ENCODE measurements at regions not wholly inside any gene's neighbourhood (a gene's known extent, or its start where the extent isn't known, plus 50 kb on each side); places are given as distances from the start of the nearest gene placed in this dataset.

- in situ Hi-C loops (cut with HindIII; ENCODE audit: low sequenced_read_pairs), result no loop called here
- H3K4me3 ChIP-seq (ENCODE audit: low read depth, low read length), result no peak overlapping the region
- TF ChIP-seq CTCF (IDR thresholded peaks at IDR 0.05; ENCODE audit: low read depth, low read length, missing control alignments), result no peak
- no peak for DNase-seq (ENCODE audit: low read depth)
These were observed 487.0 kb upstream of the BTBD3 start for GRCh38 chr20:11430652-11431051.

DNA sequence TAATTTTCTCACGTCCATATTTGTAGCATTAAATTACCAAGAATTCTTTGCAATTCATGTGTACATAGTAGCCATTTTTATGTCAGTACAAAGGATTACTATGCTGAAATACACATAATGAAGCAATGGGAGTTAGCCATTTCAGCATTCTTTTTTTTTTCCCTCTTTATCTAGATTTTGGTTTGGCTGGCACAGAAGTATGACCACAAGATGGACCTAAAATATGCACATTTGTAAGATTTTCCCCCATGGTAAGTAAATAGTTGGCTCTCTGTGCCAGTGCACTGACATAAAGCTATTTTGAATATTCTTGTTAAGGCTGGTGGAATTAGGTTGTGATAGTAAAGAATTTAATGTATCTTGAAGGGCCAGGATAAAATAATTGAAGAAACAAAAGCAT, 486.1 kb upstream of the BTBD3 start:
- in situ Hi-C loops (cut with HindIII; ENCODE audit: low sequenced_read_pairs), result no loop called here
- peak; percentile 40 for DNase-seq (ENCODE audit: low read depth)

DNA sequence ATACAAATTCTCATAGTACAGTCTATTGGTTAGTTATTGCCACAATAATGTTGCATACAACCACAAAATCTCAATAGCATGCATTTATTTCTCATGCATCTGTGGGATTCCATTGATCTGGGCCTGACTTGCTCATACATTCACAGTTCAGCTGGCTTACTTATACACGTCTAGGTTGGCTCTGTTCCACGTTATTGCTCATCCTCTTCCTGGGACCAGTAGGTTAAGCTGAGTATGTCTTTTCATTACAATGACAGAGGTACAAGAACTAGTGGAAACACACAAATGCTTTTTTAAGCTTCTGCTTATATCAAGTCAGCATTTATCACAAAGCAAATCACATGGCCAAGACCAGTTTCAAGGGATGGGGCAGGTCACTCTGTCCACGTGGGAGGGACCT, 485.3 kb upstream of the BTBD3 start:
- in situ Hi-C loops (cut with HindIII; ENCODE audit: low sequenced_read_pairs), result no loop called here
- TF ChIP-seq CTCF (IDR thresholded peaks at IDR 0.05; ENCODE audit: low read depth, low read length, missing control alignments), result no peak
- DNase-seq (ENCODE audit: low read depth), result peak; percentile 78
- H3K4me3 ChIP-seq (ENCODE audit: low read depth, low read length), result no peak overlapping the region

More for the DNA sequence above, 486.1 kb upstream of the BTBD3 start:
- no peak overlapping the region for H3K4me3 ChIP-seq (ENCODE audit: low read depth, low read length)
- TF ChIP-seq CTCF (IDR thresholded peaks at IDR 0.05; ENCODE audit: low read depth, low read length, missing control alignments), result no peak

DNA sequence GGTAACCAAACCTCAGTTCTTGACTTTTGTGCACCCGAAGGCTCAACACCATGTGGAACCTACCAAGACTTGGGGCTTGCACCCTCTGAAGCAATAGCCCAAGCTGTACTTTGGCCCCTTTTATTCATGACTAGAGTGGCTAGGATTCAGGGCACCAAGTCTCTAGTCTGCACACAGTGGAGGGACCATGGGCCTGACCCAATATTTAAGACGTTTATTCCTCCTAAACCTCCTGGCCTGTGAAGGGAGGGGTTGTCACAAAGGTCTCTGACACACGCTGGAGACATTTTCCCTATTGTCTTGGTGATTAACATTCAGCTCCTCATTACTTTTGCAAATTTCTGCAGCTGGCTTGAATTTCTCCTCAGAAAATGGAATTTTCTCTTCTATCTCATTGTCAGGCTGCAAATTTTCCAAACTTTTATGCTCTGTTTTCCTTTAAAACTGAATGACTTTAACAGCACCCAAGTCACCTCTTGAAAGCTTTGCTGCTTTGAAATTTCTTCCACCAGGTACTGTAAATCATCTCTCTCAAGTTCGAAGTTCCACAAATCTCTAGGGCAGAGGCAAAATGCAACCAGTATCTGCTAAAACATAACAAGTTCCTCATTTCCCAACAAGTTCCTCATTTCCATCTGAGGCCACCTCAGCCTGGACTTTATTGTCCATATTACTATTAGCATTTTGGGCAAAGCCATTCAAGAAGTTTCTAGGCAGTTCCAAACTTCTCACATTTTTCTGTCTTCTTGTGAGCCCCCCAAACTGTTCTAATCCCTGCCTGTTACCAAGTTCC, 481.4 kb upstream of the BTBD3 start:
- DNase-seq (ENCODE audit: low read depth), result no peak
- in situ Hi-C loops (cut with HindIII; ENCODE audit: low sequenced_read_pairs), result no loop called here
- H3K4me3 ChIP-seq (ENCODE audit: low read depth, low read length), result no peak overlapping the region
- TF ChIP-seq CTCF (IDR thresholded peaks at IDR 0.05; ENCODE audit: low read depth, low read length, missing control alignments), result no peak

DNA sequence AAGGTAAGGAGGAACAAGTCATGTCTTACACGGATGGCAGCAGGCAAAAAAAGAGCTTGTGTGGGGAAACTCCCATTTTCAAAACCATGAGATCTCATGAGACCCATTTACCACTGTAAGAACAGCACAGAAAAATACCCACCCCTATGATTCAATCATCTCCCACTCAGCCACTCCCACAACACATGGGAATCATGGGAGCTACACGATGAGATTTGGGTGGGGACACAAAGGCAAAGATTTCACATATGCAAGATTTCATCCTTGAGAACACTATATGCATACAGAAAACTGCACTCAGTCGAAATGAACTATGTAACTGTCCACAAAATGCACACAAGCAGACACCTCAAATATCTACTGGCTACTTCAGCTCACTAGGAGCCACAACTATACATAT, 480.6 kb upstream of the BTBD3 start:
- no peak overlapping the region for H3K4me3 ChIP-seq (ENCODE audit: low read depth, low read length)
- TF ChIP-seq CTCF (IDR thresholded peaks at IDR 0.05; ENCODE audit: low read depth, low read length, missing control alignments), result no peak
- in situ Hi-C loops (cut with HindIII; ENCODE audit: low sequenced_read_pairs), result no loop called here
- DNase-seq (ENCODE audit: low read depth), result no peak

DNA sequence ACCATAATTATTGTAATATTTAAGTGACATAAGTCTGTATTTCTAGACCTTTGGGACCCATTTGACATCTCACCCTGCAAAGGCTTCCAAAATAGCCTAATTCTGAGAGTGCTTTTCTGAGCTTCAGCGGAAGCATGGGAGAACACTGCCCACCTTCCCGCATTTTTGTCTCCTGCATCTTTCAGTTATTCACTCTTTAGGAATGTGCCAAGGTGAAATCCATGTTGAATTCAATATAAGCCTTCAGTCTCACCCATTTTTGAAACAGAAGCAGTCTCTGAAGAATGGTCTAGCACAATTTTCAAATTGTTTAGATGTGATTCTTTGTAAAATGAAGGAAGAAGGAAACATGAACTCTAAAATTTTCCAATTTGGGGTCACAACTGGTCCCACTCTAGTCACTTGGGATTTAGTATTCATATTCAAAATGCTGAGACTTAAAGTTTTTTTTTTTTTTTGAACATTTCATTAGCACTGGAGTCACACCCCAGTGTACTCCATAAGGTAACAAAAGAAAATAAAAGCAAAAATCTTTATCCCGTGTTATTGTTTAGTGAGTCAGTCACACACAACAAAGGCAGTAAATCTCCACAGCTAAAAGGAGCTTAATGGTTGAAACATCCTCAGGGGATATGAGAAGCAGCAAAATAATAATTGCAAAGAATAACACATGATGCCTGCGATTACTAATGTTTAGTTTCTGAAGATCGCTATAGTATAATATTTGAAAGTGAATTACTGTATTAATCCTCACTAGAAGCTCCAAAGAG, 479.9 kb upstream of the BTBD3 start:
- TF ChIP-seq CTCF (IDR thresholded peaks at IDR 0.05; ENCODE audit: low read depth, low read length, missing control alignments), result no peak
- in situ Hi-C loops (cut with HindIII; ENCODE audit: low sequenced_read_pairs), result no loop called here
- no peak for DNase-seq (ENCODE audit: low read depth)
- H3K4me3 ChIP-seq (ENCODE audit: low read depth, low read length), result no peak overlapping the region

Measured in astrocyte of the cerebellum (primary cell).